HG03342 (cell line): ENCODE measurements at regions not wholly inside any gene's neighbourhood (a gene's known extent, or its start where the extent isn't known, plus 50 kb on each side); places are given as distances from the start of the nearest gene placed in this dataset.

Experiments used
- ATAC-seq: cut with Tn5 transposase; IDR thresholded peaks from one replicate; pipeline ENCODE4 v1.9.1; 2021; ENCODE audit warnings: mild to moderate bottlenecking, moderate library complexity; ENCODE audit not compliant: unreplicated experiment

- no peak for ATAC-seq
These were observed 481.0 kb upstream of the MYT1L start for GRCh38 chr2:2812117-2812516.

GRCh38 chr2:2810504-2810903 lies 479.4 kb upstream of the MYT1L start:
- no peak for ATAC-seq

- no peak for ATAC-seq
These were observed 478.7 kb upstream of the MYT1L start for GRCh38 chr2:2809771-2810170.

- ATAC-seq: no peak
These were observed 477.5 kb upstream of the MYT1L start for GRCh38 chr2:2808551-2809058.

GRCh38 chr2:2806711-2807110 lies 475.6 kb upstream of the MYT1L start:
- no peak for ATAC-seq

GRCh38 chr2:2805263-2805662 lies 474.2 kb upstream of the MYT1L start:
- ATAC-seq: no peak

GRCh38 chr2:2804528-2804927 lies 473.5 kb upstream of the MYT1L start:
- no peak for ATAC-seq

GRCh38 chr2:2801458-2801857 lies 470.4 kb upstream of the MYT1L start:
- ATAC-seq: no peak

- no peak for ATAC-seq
These were observed 469.6 kb upstream of the MYT1L start for GRCh38 chr2:2800697-2801096.

GRCh38 chr2:2800001-2800400 lies 468.9 kb upstream of the MYT1L start:
- no peak for ATAC-seq

- no peak for ATAC-seq
These were observed 468.1 kb upstream of the MYT1L start for GRCh38 chr2:2799151-2799697.

- ATAC-seq: no peak
These were observed 467.3 kb upstream of the MYT1L start for GRCh38 chr2:2798337-2798736.

- ATAC-seq: no peak
These were observed 466.7 kb upstream of the MYT1L start for GRCh38 chr2:2797797-2798196.

- no peak for ATAC-seq
These were observed 465.1 kb upstream of the MYT1L start for GRCh38 chr2:2796207-2796606.

GRCh38 chr2:2795438-2796091 lies 464.5 kb upstream of the MYT1L start:
- no peak for ATAC-seq

GRCh38 chr2:2793925-2794560 lies 463.0 kb upstream of the MYT1L start:
- no peak for ATAC-seq

GRCh38 chr2:2793514-2793913 lies 462.4 kb upstream of the MYT1L start:
- ATAC-seq: no peak

- ATAC-seq: no peak
These were observed 460.5 kb upstream of the MYT1L start for GRCh38 chr2:2791606-2792005.

GRCh38 chr2:2791031-2791430 lies 460.0 kb upstream of the MYT1L start:
- ATAC-seq: no peak

GRCh38 chr2:2788076-2788475 lies 457.0 kb upstream of the MYT1L start:
- ATAC-seq: no peak

- no peak for ATAC-seq
These were observed 456.3 kb upstream of the MYT1L start for GRCh38 chr2:2787301-2787907.

- no peak for ATAC-seq
These were observed 450.9 kb upstream of the MYT1L start for GRCh38 chr2:2782007-2782406.
